GM18508 (cell line): ENCODE measurements at regions not wholly inside any gene's neighbourhood (a gene's known extent, or its start where the extent isn't known, plus 50 kb on each side); places are given as distances from the start of the nearest gene placed in this dataset.

ENCODE experiments used
- ATAC-seq: cut with Tn5 transposase; IDR thresholded peaks from one replicate; pipeline ENCODE4 v1.9.1; 2021; ENCODE audit warnings: moderate number of reproducible peaks; ENCODE audit not compliant: insufficient read depth, unreplicated experiment

GRCh38 chr10:88161070-88161469, 297.6 kb downstream of the PTEN start:
- no peak for ATAC-seq

- ATAC-seq, result no peak
Measured at GRCh38 chr10:88161756-88162155, 298.3 kb downstream of the PTEN start.

GRCh38 chr10:88162852-88163251, 299.4 kb downstream of the PTEN start:
- no peak for ATAC-seq

GRCh38 chr10:88163572-88163971, 300.1 kb downstream of the PTEN start:
- ATAC-seq, result no peak

GRCh38 chr10:88164471-88164870, 301.0 kb downstream of the PTEN start:
- no peak for ATAC-seq

- no peak for ATAC-seq
Measured at GRCh38 chr10:88165849-88166271, 302.4 kb downstream of the PTEN start.

- no peak for ATAC-seq
Measured at GRCh38 chr10:88168171-88169036, 305.0 kb downstream of the PTEN start.

- ATAC-seq, result no peak
Measured at GRCh38 chr10:88169037-88169319, 305.6 kb downstream of the PTEN start.

- ATAC-seq, result no peak
Measured at GRCh38 chr10:88170628-88171027, 307.2 kb downstream of the PTEN start.

GRCh38 chr10:88172159-88172558, 308.7 kb downstream of the PTEN start:
- ATAC-seq, result no peak

GRCh38 chr10:88174391-88174790, 311.0 kb downstream of the PTEN start:
- ATAC-seq, result no peak

- no peak for ATAC-seq
Measured at GRCh38 chr10:88178758-88179157, 315.3 kb downstream of the PTEN start.

GRCh38 chr10:88179831-88180230, 316.4 kb downstream of the PTEN start:
- ATAC-seq, result no peak

GRCh38 chr10:88181902-88182600, 318.6 kb downstream of the PTEN start:
- no peak for ATAC-seq

GRCh38 chr10:88182601-88182930, 319.1 kb downstream of the PTEN start:
- ATAC-seq, result no peak

- ATAC-seq, result no peak
Measured at GRCh38 chr10:88184543-88185297, 321.3 kb downstream of the PTEN start.

GRCh38 chr10:88185830-88186229, 322.4 kb downstream of the PTEN start:
- ATAC-seq, result no peak

GRCh38 chr10:88186335-88186734, 322.9 kb downstream of the PTEN start:
- no peak for ATAC-seq

- no peak for ATAC-seq
Measured at GRCh38 chr10:88187472-88187871, 324.0 kb downstream of the PTEN start.

GRCh38 chr10:88190123-88190522, 326.7 kb downstream of the PTEN start:
- ATAC-seq, result no peak

- no peak for ATAC-seq
Measured at GRCh38 chr10:88190540-88191235, 327.3 kb downstream of the PTEN start.
